ENCODE measurements at regions not wholly inside any gene's neighbourhood (a gene's known extent, or its start where the extent isn't known, plus 50 kb on each side); places are given as distances from the start of the nearest gene placed in this dataset.

GRCh38 chr12:124077701-124078100 is 104.7 kb downstream of the ZNF664 start:
- no peak for TF ChIP-seq EZH2 (IDR thresholded peaks at IDR 0.05; ENCODE audit: borderline replicate concordance, insufficient read depth, low read depth, low read length, poor library complexity, severe bottlenecking)
- TF ChIP-seq, protein P1, sequence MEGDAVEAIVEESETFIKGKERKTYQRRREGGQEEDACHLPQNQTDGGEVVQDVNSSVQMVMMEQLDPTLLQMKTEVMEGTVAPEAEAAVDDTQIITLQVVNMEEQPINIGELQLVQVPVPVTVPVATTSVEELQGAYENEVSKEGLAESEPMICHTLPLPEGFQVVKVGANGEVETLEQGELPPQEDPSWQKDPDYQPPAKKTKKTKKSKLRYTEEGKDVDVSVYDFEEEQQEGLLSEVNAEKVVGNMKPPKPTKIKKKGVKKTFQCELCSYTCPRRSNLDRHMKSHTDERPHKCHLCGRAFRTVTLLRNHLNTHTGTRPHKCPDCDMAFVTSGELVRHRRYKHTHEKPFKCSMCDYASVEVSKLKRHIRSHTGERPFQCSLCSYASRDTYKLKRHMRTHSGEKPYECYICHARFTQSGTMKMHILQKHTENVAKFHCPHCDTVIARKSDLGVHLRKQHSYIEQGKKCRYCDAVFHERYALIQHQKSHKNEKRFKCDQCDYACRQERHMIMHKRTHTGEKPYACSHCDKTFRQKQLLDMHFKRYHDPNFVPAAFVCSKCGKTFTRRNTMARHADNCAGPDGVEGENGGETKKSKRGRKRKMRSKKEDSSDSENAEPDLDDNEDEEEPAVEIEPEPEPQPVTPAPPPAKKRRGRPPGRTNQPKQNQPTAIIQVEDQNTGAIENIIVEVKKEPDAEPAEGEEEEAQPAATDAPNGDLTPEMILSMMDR (IDR thresholded peaks at IDR 0.05), result no peak

All from B cell (primary cell).